Common myeloid progenitor, CD34-positive (primary cell): ENCODE measurements at regions not wholly inside any gene's neighbourhood (a gene's known extent, or its start where the extent isn't known, plus 50 kb on each side); places are given as distances from the start of the nearest gene placed in this dataset.

Experiments used
- CTCF ChIA-PET: fragments of 350-600 bp; sonication (Branson Sonifier 250); formaldehyde crosslinking; loops from one replicate; lab custom pipeline; 2021; ENCODE audit warnings: antibody characterized with exemption; lab: Charles Lee
- POLR2A ChIA-PET: fragments of 350-600 bp; sonication (Branson Sonifier 250); formaldehyde crosslinking; loops from one replicate; lab custom pipeline; 2021; ENCODE audit warnings: antibody characterized with exemption; lab: Charles Lee
- DNase-seq, 3 donors: peaks; one replicate each; pipeline versions ENCODE4 v3.0.0 to v3.0.0-alpha.2; 2013
- H3K27ac ChIP-seq, 2 experiments: 1 replicate in 1 of 2; 2 replicates in 1 of 2; pipeline ENCODE4 v1.7.0; 2013; ENCODE audit warnings: inconsistent platforms in 2 of 2, low read length in 2 of 2, mild to moderate bottlenecking in 2 of 2, low read depth in 1 of 2, moderate library complexity in 1 of 2; ENCODE audit not compliant: severe bottlenecking in 2 of 2, insufficient read depth in 1 of 2, poor library complexity in 1 of 2
- H3K27me3 ChIP-seq, 5 experiments: replicated peaks in 2 of 5; 1 replicate in 3 of 5; 2 replicates in 2 of 5; pipeline versions ENCODE4 v1.6.1 to v1.7.0; 2013; ENCODE audit warnings: low read length in 4 of 5, mild to moderate bottlenecking in 2 of 5, moderate library complexity in 2 of 5, inconsistent platforms in 1 of 5; ENCODE audit not compliant: insufficient read depth in 5 of 5, control insufficient read depth in 4 of 5
- H3K36me3 ChIP-seq, 4 experiments: 1 replicate in 2 of 4; 2 replicates in 2 of 4; pipeline versions ENCODE4 v1.6.1 to v1.7.0; 2013; ENCODE audit warnings: low read length in 3 of 4, control low read depth in 1 of 4, mild to moderate bottlenecking in 1 of 4; ENCODE audit not compliant: control insufficient read depth in 4 of 4, insufficient read depth in 4 of 4
- H3K4me1 ChIP-seq, 4 experiments: 1 replicate in 3 of 4; 2 replicates in 1 of 4; pipeline versions ENCODE4 v1.6.1 to v1.7.1; 2013; ENCODE audit warnings: low read length in 3 of 4, mild to moderate bottlenecking in 3 of 4, control low read depth in 1 of 4, inconsistent platforms in 1 of 4, moderate library complexity in 1 of 4; ENCODE audit not compliant: control insufficient read depth in 4 of 4, insufficient read depth in 4 of 4; ENCODE audit errors: control extremely low read depth in 1 of 4
- H3K4me3 ChIP-seq, 7 experiments: 1 replicate in 4 of 7; 2 replicates in 3 of 7; pipeline versions ENCODE4 v1.5.1 to v1.7.0; 2013; ENCODE audit warnings: mild to moderate bottlenecking in 7 of 7, low read length in 6 of 7, moderate library complexity in 6 of 7, inconsistent platforms in 2 of 7, low read depth in 2 of 7, control low read depth in 1 of 7; ENCODE audit not compliant: insufficient read depth in 4 of 7, control insufficient read depth in 1 of 7; ENCODE audit errors: extremely low read depth in 1 of 7
- H3K9me3 ChIP-seq, 5 experiments: 1 replicate in 4 of 5; 2 replicates in 1 of 5; pipeline versions ENCODE4 v1.6.1 to v1.7.1; 2013; ENCODE audit warnings: low read length in 4 of 5, mild to moderate bottlenecking in 2 of 5, inconsistent platforms in 1 of 5, low read depth in 1 of 5, moderate library complexity in 1 of 5; ENCODE audit not compliant: control insufficient read depth in 4 of 5, insufficient read depth in 2 of 5; ENCODE audit errors: control extremely low read depth in 1 of 5
- WGBS: methylation state at CpG from one replicate; pipeline ENCODE4 v1.1.5; 2013; ENCODE audit not compliant: insufficient coverage; 5-methylcytosine and 5-hydroxymethylcytosine counted together

DNA sequence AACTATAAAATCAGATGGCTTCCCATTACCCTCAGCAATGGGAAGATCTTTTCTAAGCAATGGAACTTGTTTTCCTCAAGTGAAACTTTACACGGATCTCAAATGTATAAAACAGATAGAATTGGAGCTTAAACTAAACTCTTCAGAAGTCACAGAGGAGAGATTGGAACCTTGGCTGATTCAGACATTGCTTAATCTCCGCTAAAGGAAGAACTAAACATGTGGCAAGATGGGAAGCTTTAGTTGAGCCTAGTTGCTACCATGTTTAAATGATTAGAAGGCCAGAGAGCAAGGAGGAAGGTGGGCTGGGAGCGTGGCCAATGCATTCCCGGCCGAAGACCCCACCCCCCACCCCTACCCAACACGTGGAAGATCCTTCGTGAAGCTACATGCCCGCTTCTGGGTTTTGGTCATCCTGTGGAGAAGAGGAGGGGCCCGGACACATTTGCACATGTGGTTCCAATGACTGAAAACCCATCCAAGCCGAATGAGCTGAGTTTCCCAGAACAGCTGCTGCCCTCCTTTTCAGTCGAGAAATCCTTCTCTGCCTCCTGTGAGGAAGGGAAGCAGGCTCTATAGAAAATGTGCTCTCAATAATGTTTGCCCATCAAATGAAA lies 164.3 kb downstream of the MIS18A start:
- no peaks in the 10 kb centered on the region for H3K4me1 ChIP-seq
- no peak overlapping the region for H3K4me3 ChIP-seq
- H3K27ac ChIP-seq: no peak overlapping the region
- no peaks in the 10 kb centered on the region for H3K9me3 ChIP-seq
- 90% methylated on average over 6 of the region's 11 CpGs for WGBS
- POLR2A ChIA-PET: no interaction called here
- CTCF ChIA-PET: no interaction called here
- H3K27me3 ChIP-seq: no peaks in the 10 kb centered on the region
- DNase-seq: no peak
- no peaks in the 10 kb centered on the region for H3K36me3 ChIP-seq

DNA sequence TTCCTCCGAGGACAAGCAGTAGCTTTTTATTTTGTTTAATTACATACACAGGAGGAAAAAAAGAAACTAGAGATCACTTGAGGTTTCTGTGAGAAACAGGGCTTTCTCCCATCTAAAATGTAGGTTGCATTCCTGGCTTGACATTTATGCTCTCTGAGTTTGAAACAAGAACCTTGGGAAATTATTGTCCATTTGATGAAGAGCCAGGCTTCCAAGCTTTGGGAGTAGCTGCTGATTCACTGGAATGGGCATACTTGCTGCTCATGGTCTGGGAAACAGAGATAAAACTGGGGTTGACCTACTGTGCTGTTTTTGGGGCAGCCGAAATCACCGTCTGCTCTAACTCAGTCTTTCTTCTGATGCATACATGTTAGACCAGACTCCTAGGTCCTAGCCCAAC lies 165.4 kb downstream of the MIS18A start:
- H3K36me3 ChIP-seq: no peaks in the 10 kb centered on the region
- POLR2A ChIA-PET: no interaction called here
- WGBS: 100% methylated on average over 2 of the region's 3 CpGs

DNA sequence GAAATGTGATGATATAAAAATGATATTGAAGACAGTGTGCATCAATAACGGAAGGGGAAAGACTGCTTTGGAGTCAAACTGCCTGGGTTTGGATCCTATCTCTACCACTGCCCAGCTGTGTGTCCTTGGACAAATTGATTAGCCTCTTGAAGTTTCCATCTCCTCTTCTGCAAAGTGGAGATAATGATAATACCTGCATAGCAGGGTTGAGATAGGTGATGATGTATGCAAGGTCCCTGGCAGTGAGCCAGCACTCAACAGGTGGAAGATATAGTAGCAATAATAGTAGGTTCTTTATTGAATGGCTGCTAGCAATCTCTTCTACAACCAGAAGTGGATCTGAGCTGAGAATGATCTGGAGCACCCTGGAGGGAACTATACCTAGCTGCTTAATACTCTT lies 166.7 kb downstream of the MIS18A start:
- ChIA-PET CTCF (no interaction called here), POLR2A (no interaction called here)
- no peaks in the 10 kb centered on the region for H3K27me3 ChIP-seq
- H3K9me3 ChIP-seq: peaks cover 0 to under 1% (median 0%) of the 10 kb centered on the region in 5 experiments
- no peaks in the 10 kb centered on the region for H3K36me3 ChIP-seq
- H3K4me3 ChIP-seq: no peak overlapping the region
- 100% methylated on average over 1 of the region's 1 CpG for WGBS
- no peak overlapping the region for H3K27ac ChIP-seq
- H3K4me1 ChIP-seq: no peaks in the 10 kb centered on the region
- DNase-seq: no peak

More for the DNA sequence above, 165.4 kb downstream of the MIS18A start:
- Histone ChIP-seq H3K27me3 (no peaks in the 10 kb centered on the region), H3K9me3 (no peaks in the 10 kb centered on the region), H3K4me1 (no peaks in the 10 kb centered on the region), H3K4me3 (no peak overlapping the region), H3K27ac (no peak overlapping the region)
- DNase-seq: no peak
- CTCF ChIA-PET: no interaction called here

DNA sequence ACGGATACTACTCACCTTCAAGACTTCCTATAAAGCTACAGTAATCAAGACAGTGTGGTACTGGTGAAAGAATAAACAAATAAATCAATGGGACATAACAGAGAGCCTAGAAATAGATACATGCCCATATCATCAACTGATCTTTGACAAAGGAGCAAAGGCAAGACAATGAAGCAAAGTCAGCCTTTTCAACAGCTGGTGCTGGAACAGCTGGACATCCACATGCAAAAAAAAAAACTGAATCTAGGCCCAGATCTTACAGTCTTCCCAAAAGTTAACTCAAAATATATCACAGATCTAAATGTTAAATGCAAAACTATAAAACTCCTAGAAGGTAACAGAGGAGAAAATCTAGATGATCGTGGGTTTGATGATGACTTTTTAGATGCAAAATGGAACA lies 170.3 kb downstream of the MIS18A start:
- no peak for DNase-seq
- no CpG with 5 or more reads among the region's 2 CpGs for WGBS
- Histone ChIP-seq H3K4me1 (no peaks in the 10 kb centered on the region), H3K9me3 (peaks cover 0 to 3% (median 0%) of the 10 kb centered on the region in 5 experiments), H3K27ac (no peak overlapping the region), H3K4me3 (no peak overlapping the region), H3K27me3 (no peaks in the 10 kb centered on the region), H3K36me3 (no peaks in the 10 kb centered on the region)
- CTCF ChIA-PET: no interaction called here
- POLR2A ChIA-PET: no interaction called here

DNA sequence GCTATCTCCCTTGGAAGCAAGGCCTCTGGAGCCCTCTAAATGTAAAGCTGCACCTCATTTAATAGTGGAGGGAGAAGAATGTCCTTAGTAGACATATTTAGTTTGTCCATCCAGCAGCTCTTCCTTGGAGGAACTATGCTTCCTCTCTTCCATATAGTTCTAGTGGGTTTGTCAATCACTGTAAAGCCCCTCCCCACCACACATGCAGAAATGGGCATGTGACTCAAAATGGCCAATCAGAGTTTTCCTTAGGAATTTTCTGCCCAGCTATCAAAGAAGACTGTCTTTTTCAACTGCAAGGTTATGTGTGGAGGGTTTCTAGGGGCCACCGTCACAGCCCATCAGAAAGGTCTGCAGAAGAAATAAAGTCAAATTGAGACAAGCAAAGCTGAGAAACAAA lies 175.5 kb downstream of the MIS18A start:
- H3K36me3 ChIP-seq: no peaks in the 10 kb centered on the region
- peaks cover 0 to 3% (median 0%) of the 10 kb centered on the region in 5 experiments for H3K9me3 ChIP-seq
- no peak overlapping the region for H3K4me3 ChIP-seq
- DNase-seq: no peak
- no CpG with 5 or more reads among the region's 1 CpG for WGBS
- no peaks in the 10 kb centered on the region for H3K4me1 ChIP-seq
- ChIA-PET POLR2A (no interaction called here), CTCF (no interaction called here)
- H3K27ac ChIP-seq: no peak overlapping the region
- no peaks in the 10 kb centered on the region for H3K27me3 ChIP-seq

DNA sequence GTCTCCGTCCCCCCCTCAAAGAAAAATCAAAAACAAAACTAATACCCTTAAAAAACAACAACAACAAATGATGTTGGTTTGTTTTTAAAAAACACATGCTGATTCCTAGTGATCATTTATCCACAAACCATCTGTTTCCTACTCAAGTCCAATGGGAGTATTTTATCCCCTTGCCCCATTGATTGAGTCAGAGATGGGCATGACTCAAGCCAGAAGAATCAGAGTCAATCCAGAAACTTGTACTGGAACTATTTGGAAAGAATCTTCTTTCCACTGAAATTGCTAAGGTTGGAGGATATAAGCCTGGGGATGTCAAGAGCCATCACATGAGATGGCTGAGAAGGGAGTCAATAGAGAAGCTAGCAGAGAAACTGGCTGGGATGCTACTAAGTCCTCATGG lies 176.4 kb downstream of the MIS18A start:
- no peak overlapping the region for H3K27ac ChIP-seq
- peaks cover 0 to 3% (median 0%) of the 10 kb centered on the region in 5 experiments for H3K9me3 ChIP-seq
- ChIA-PET CTCF (no interaction called here), POLR2A (no interaction called here)
- no peaks in the 10 kb centered on the region for H3K27me3 ChIP-seq
- no CpG with 5 or more reads among the region's 1 CpG for WGBS
- H3K36me3 ChIP-seq: no peaks in the 10 kb centered on the region
- DNase-seq: no peak
- no peaks in the 10 kb centered on the region for H3K4me1 ChIP-seq
- no peak overlapping the region for H3K4me3 ChIP-seq

DNA sequence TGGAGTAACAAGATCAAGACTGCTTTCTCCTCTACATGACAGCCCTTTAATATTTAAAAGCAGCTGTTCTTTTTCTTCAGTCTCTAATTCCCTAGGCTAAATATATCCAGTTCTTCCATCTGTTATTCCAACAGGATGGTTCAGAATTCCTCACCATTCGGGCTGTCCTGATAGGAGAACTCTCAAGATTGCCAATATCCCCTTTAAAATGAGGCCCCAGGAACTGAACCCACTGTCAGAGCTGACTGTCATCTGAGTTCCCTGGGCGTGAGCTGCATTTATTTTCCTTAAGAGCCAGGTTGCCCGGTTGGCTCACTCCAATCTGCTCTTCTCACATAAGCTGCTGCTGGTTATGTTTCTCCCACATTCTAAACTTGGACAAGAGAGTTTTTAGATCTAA lies 177.6 kb downstream of the MIS18A start:
- WGBS: 90% methylated on average over 1 of the region's 3 CpGs
- Histone ChIP-seq H3K27me3 (peaks cover 0 to 1% (median 0%) of the 10 kb centered on the region in 5 experiments), H3K9me3 (peaks cover 0 to 2% (median 0%) of the 10 kb centered on the region in 5 experiments), H3K36me3 (no peaks in the 10 kb centered on the region), H3K4me1 (no peaks in the 10 kb centered on the region), H3K27ac (no peak overlapping the region), H3K4me3 (no peak overlapping the region)
- POLR2A ChIA-PET: no interaction called here
- no peak for DNase-seq
- CTCF ChIA-PET: no interaction called here
